ENCODE measurements at regions not wholly inside any gene's neighbourhood (a gene's known extent, or its start where the extent isn't known, plus 50 kb on each side); places are given as distances from the start of the nearest gene placed in this dataset.
A peak's percentile ranks its signal among the peaks of the same experiment; 100 is the strongest.
"Not testable (repeated sequence)": the region's sequence is repeated elsewhere in the genome, so short reads cannot be mapped to it uniquely, and the experiment has no call there.

- DNase-seq (ENCODE audit: low read depth), result no peak
- no peak for TF ChIP-seq CTCF (IDR thresholded peaks at IDR 0.05; ENCODE audit: insufficient read depth, low read depth, low read length)
- H3K4me3 ChIP-seq (ENCODE audit: low read depth, low read length), result no peak overlapping the region
Measured at GRCh38 chr14:89508863-89509262, 91.8 kb upstream of the FOXN3 start.

- no peak for TF ChIP-seq CTCF (IDR thresholded peaks at IDR 0.05; ENCODE audit: insufficient read depth, low read depth, low read length)
- H3K4me3 ChIP-seq (ENCODE audit: low read depth, low read length), result no peak overlapping the region
- DNase-seq (ENCODE audit: low read depth), result peak; percentile 11
Measured at GRCh38 chr14:89507926-89508460, 91.0 kb upstream of the FOXN3 start.

- DNase-seq (ENCODE audit: low read depth), result peak; percentile 64
- TF ChIP-seq CTCF (IDR thresholded peaks at IDR 0.05; ENCODE audit: insufficient read depth, low read depth, low read length), result no peak
- H3K4me3 ChIP-seq (ENCODE audit: low read depth, low read length), result no peak overlapping the region
Measured at GRCh38 chr14:89507521-89507920, 90.5 kb upstream of the FOXN3 start.

- H3K4me3 ChIP-seq (ENCODE audit: low read depth, low read length); DNase-seq (ENCODE audit: low read depth): not testable (repeated sequence)
Measured at GRCh38 chr14:89506891-89507452, 89.9 kb upstream of the FOXN3 start.

- DNase-seq (ENCODE audit: low read depth), result peak; percentile 51
- TF ChIP-seq CTCF (IDR thresholded peaks at IDR 0.05; ENCODE audit: insufficient read depth, low read depth, low read length), result no peak
- H3K4me3 ChIP-seq (ENCODE audit: low read depth, low read length), result no peak overlapping the region
Measured at GRCh38 chr14:89504602-89505313, 87.7 kb upstream of the FOXN3 start.

- TF ChIP-seq CTCF (IDR thresholded peaks at IDR 0.05; ENCODE audit: insufficient read depth, low read depth, low read length), result no peak
- no peak for DNase-seq (ENCODE audit: low read depth)
- no peak overlapping the region for H3K4me3 ChIP-seq (ENCODE audit: low read depth, low read length)
Measured at GRCh38 chr14:89504091-89504490, 87.1 kb upstream of the FOXN3 start.

- H3K4me3 ChIP-seq (ENCODE audit: low read depth, low read length), result no peak overlapping the region
- DNase-seq (ENCODE audit: low read depth), result no peak
- no peak for TF ChIP-seq CTCF (IDR thresholded peaks at IDR 0.05; ENCODE audit: insufficient read depth, low read depth, low read length)
Measured at GRCh38 chr14:89503431-89503996, 86.5 kb upstream of the FOXN3 start.

Data from fibroblast of villous mesenchyme (primary cell).